SU-DHL-6 (cell line): ENCODE measurements at regions not wholly inside any gene's neighbourhood (a gene's known extent, or its start where the extent isn't known, plus 50 kb on each side); places are given as distances from the start of the nearest gene placed in this dataset.

Source experiments
- H2AFZ ChIP-seq: fragments of 200-600 bp; sonication (generic); 2 replicates; pipeline ENCODE4 v1.6.1; 2014; ENCODE audit warnings: low read depth, mild to moderate bottlenecking, moderate library complexity, mixed read lengths, antibody characterized with exemption, low read length; ENCODE audit not compliant: severe bottlenecking
- H3F3A ChIP-seq: fragments of 200-600 bp; shearing (Covaris generic); 2 replicates; pipeline ENCODE4 v1.6.0; 2016; ENCODE audit warnings: antibody characterized with exemption, mild to moderate bottlenecking; ENCODE audit not compliant: insufficient read depth
- H3K27ac ChIP-seq: fragments of 200-600 bp; sonication (generic); 2 replicates; pipeline ENCODE4 v1.5.1; 2016; ENCODE audit warnings: low read depth, mild to moderate bottlenecking, low read length, moderate library complexity, mixed read lengths
- H3K27me3 ChIP-seq: fragments of 200-600 bp; sonication (generic), shearing (Covaris generic); 2 replicates; pipeline ENCODE4 v1.6.0; 2014; ENCODE audit warnings: mild to moderate bottlenecking, low read length
- H3K36me3 ChIP-seq: fragments of 200-600 bp; sonication (generic); 2 replicates; pipeline ENCODE4 v1.6.1; 2014; ENCODE audit warnings: mild to moderate bottlenecking, low read length, mixed read lengths
- H3K4me2 ChIP-seq: fragments of 300-600, 200-600 bp; shearing (Covaris generic), sonication (generic); 2 replicates; pipeline ENCODE4 v1.6.0; 2014; ENCODE audit warnings: low read length, low read depth, mild to moderate bottlenecking; ENCODE audit not compliant: poor library complexity, severe bottlenecking
- H3K4me3 ChIP-seq: fragments of 200-600 bp; sonication (generic); 2 replicates; pipeline ENCODE4 v1.5.1; 2014; ENCODE audit warnings: antibody characterized with exemption, low read length, mild to moderate bottlenecking, mixed read lengths; ENCODE audit not compliant: insufficient read depth, poor library complexity, severe bottlenecking
- H3K79me2 ChIP-seq: fragments of 200-600 bp; sonication (generic); 2 replicates; pipeline ENCODE4 v1.6.1; 2014; ENCODE audit warnings: mild to moderate bottlenecking, low read length, moderate library complexity; ENCODE audit not compliant: insufficient read depth
- H3K9ac ChIP-seq: fragments of 200-600 bp; sonication (generic); 2 replicates; pipeline ENCODE4 v1.7.0; 2014; ENCODE audit warnings: mild to moderate bottlenecking, low read length
- H3K9me2 ChIP-seq: fragments of 200-600 bp; sonication (generic); replicated peaks from 2 replicates; pipeline ENCODE4 v1.6.1; 2014; ENCODE audit warnings: low read length; ENCODE audit not compliant: insufficient read depth
- H3K9me3 ChIP-seq: fragments of 200-600 bp; sonication (generic); 2 replicates; pipeline ENCODE4 v1.6.1; 2014; ENCODE audit warnings: low read length, mixed read lengths; ENCODE audit not compliant: insufficient read depth
- H4K20me1 ChIP-seq: fragments of 200-600 bp; sonication (generic); 2 replicates; pipeline ENCODE4 v1.6.1; 2014; ENCODE audit warnings: low read depth, mild to moderate bottlenecking, antibody characterized with exemption, low read length, moderate library complexity, mixed read lengths
- EZH2phosphoT487 ChIP-seq: fragments of 200-600 bp; sonication (generic), shearing (Covaris generic); conservative IDR thresholded peaks from 2 replicates; pipeline ENCODE4 v1.6.1; 2018; ENCODE audit warnings: mild to moderate bottlenecking, antibody characterized with exemption, low read length, moderate library complexity, mixed read lengths
- TF ChIP-seq, protein P1 (sequence below): fragments of 200-600 bp; sonication (generic); IDR thresholded peaks from one replicate; pipeline ENCODE4 v1.5.1; 2017; ENCODE audit warnings: antibody characterized with exemption, mild to moderate bottlenecking, low read length, moderate library complexity; ENCODE audit not compliant: insufficient read depth, poor library complexity, severe bottlenecking

DNA sequence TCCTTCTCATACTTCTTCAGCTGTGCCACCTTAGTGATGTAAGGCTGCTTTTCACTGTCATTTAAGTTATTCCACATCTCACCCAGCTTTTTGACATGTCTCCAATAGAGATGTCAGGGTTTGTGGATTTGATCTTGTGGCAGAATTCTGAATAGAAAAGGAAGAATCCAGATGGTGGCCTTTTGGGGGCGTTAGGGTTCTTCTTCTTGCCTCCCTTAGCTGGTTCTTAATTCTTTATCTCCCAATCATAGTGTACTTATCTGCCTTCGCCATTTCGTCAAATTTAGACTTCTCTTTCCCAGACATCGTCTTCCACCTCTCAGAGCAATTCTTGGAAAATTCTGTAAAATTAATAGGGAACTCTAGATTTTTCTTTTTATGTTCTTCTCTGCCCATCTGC is 422.9 kb downstream of the GJA1 start:
- TF ChIP-seq EZH2phosphoT487 = no peak
- TF ChIP-seq, protein P1, sequence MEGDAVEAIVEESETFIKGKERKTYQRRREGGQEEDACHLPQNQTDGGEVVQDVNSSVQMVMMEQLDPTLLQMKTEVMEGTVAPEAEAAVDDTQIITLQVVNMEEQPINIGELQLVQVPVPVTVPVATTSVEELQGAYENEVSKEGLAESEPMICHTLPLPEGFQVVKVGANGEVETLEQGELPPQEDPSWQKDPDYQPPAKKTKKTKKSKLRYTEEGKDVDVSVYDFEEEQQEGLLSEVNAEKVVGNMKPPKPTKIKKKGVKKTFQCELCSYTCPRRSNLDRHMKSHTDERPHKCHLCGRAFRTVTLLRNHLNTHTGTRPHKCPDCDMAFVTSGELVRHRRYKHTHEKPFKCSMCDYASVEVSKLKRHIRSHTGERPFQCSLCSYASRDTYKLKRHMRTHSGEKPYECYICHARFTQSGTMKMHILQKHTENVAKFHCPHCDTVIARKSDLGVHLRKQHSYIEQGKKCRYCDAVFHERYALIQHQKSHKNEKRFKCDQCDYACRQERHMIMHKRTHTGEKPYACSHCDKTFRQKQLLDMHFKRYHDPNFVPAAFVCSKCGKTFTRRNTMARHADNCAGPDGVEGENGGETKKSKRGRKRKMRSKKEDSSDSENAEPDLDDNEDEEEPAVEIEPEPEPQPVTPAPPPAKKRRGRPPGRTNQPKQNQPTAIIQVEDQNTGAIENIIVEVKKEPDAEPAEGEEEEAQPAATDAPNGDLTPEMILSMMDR = no peak
- no peaks in the 10 kb centered on the region for H4K20me1 ChIP-seq
- no peak overlapping the region for H3K27ac ChIP-seq
- no peaks in the 10 kb centered on the region for H3K36me3 ChIP-seq
- H3K4me3 ChIP-seq = no peak overlapping the region
- H3K4me2 ChIP-seq = no peak overlapping the region
- H3K79me2 ChIP-seq = no peaks in the 10 kb centered on the region
- H3F3A ChIP-seq = no peaks in the 10 kb centered on the region
- no peaks in the 10 kb centered on the region for H3K9me3 ChIP-seq
- H3K9me2 ChIP-seq = no peaks in the 10 kb centered on the region
- H3K9ac ChIP-seq = no peak overlapping the region
- no peak overlapping the region for H2AFZ ChIP-seq
- no peaks in the 10 kb centered on the region for H3K27me3 ChIP-seq

DNA sequence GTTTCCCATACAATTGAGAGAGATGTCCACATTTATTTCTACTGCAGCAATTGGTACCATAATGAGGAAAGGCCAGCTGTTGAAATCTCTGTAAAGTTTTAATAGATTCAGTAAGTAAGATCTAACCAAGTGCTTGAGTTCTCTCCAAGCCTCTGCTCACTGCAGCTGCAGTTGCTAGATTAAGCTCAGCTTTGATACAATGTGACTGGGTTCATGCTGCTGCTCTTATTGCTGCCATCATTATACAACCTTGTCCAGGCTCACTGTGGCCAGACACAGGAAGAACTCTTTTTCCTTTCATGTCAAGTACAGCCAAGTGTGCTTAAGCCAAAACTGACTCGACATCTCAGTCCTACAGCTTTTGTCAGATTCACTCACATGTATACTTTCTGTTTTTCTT is 423.5 kb downstream of the GJA1 start:
- Histone ChIP-seq H4K20me1 (no peaks in the 10 kb centered on the region), H3K27me3 (no peaks in the 10 kb centered on the region), H2AFZ (no peak overlapping the region)

DNA sequence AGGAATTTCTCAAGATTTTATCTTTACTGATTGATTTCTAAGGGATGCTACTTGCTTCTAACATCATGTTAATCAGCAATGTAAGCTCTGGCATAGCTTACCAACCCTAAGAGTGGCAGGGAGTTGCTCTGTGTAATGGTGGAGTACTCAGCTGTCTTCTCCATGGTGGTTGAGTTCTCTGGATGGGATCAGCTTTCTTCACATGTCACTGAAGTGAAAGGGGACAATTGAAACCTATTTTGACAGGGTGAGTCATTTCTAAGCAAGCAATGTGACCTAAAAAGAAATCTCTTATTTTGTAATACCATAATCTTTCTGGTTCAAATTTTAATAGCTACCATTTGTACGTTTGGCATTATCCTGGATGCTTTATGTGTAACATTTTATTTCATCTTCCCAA is 430.4 kb downstream of the GJA1 start:
- H3K9me2 ChIP-seq = no peaks in the 10 kb centered on the region
- TF ChIP-seq, protein P1 = no peak
- TF ChIP-seq EZH2phosphoT487 = no peak
- no peak overlapping the region for H3K27ac ChIP-seq

More for the DNA sequence above, 423.5 kb downstream of the GJA1 start:
- no peak overlapping the region for H3K4me3 ChIP-seq
- TF ChIP-seq EZH2phosphoT487 = no peak
- TF ChIP-seq, protein P1 = no peak
- H3K9me3 ChIP-seq = no peaks in the 10 kb centered on the region
- H3K79me2 ChIP-seq = no peaks in the 10 kb centered on the region
- H3K27ac ChIP-seq = no peak overlapping the region
- no peak overlapping the region for H3K9ac ChIP-seq
- H3F3A ChIP-seq = no peaks in the 10 kb centered on the region
- no peak overlapping the region for H3K4me2 ChIP-seq
- H3K36me3 ChIP-seq = no peaks in the 10 kb centered on the region
- H3K9me2 ChIP-seq = no peaks in the 10 kb centered on the region

More for the DNA sequence above, 430.4 kb downstream of the GJA1 start:
- H3K27me3 ChIP-seq = no peaks in the 10 kb centered on the region
- no peaks in the 10 kb centered on the region for H3K9me3 ChIP-seq
- no peak overlapping the region for H3K4me3 ChIP-seq
- H4K20me1 ChIP-seq = no peaks in the 10 kb centered on the region
- no peak overlapping the region for H2AFZ ChIP-seq
- no peaks in the 10 kb centered on the region for H3F3A ChIP-seq
- no peak overlapping the region for H3K4me2 ChIP-seq
- H3K36me3 ChIP-seq = no peaks in the 10 kb centered on the region
- no peak overlapping the region for H3K9ac ChIP-seq
- no peaks in the 10 kb centered on the region for H3K79me2 ChIP-seq
